Activated CD4-positive, alpha-beta T cell treated with anti-CD3 and anti-CD28 coated beads for 36 hours (primary cell): ENCODE measurements at regions not wholly inside any gene's neighbourhood (a gene's known extent, or its start where the extent isn't known, plus 50 kb on each side); places are given as distances from the start of the nearest gene placed in this dataset.

Experiments used
- ATAC-seq: fragments of 200-7000 bp; cut with Tn5 transposase; one replicate; pipeline ENCODE4 v1.10.0; 2021; ENCODE audit warnings: mild to moderate bottlenecking, moderate library complexity
- CTCF ChIA-PET: fragments of 350-600 bp; sonication (Branson Sonifier 250); formaldehyde crosslinking; loops from one replicate; lab custom pipeline; 2021; ENCODE audit warnings: antibody characterized with exemption; lab: Charles Lee
- POLR2A ChIA-PET: fragments of 350-600 bp; sonication (Branson Sonifier 250); formaldehyde crosslinking; loops from one replicate; lab custom pipeline; 2021; ENCODE audit warnings: antibody characterized with exemption, inconsistent platforms; lab: Charles Lee
- DNase-seq: peaks from one replicate; pipeline ENCODE4 v3.0.0-alpha.2; 2020
- H3K27ac Mint-ChIP-seq: one replicate; pipeline ENCODE4 v1.8.0; 2021; ENCODE audit warnings: mixed read lengths
- H3K27me3 Mint-ChIP-seq: one replicate; pipeline ENCODE4 v1.8.0; 2021; ENCODE audit warnings: mixed read lengths
- H3K36me3 Mint-ChIP-seq: one replicate; pipeline ENCODE4 v1.8.0; 2021; ENCODE audit warnings: low read depth, mixed read lengths
- H3K4me1 Mint-ChIP-seq: one replicate; pipeline ENCODE4 v1.8.0; 2021; ENCODE audit warnings: mixed read lengths
- H3K4me3 Mint-ChIP-seq: one replicate; pipeline ENCODE4 v1.8.0; 2021; ENCODE audit warnings: mild to moderate bottlenecking, moderate library complexity, mixed read lengths
- H3K9me3 Mint-ChIP-seq: one replicate; pipeline ENCODE4 v1.8.0; 2021; ENCODE audit warnings: low read depth, mixed read lengths
- intact Hi-C, 2 experiments: fragments of 100-400 bp; cut with DNase I in 1 of 2; cut with micrococcal nuclease in 1 of 2; formaldehyde crosslinking; loops; one replicate each; pipeline versions ENCODE4 v1.14.2 to v1.15.1; 2022 to 2024; cut with DNase I, micrococcal nuclease

DNA sequence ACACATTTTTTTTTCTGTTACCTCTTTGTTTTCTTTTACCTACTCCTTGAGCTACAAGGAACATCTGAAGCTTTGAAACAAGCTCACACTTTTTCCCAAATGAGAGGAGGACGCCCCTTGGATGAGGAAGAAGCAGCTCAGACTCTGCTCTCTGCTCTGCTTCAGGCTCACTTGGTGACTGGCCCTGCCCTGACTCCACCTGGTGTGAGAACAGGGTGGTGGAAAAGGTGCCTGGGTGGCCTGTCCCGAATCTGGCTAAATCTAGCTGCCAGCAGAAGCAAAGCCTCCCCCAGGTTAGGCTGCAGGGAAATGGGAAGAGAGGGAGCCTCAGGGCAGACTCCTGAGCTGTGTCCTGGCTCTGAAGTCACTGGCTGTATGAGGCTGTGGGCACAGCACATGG lies 68.0 kb upstream of the CEACAM8 start:
- POLR2A ChIA-PET: no interaction called here
- Mint-ChIP-seq H3K36me3 (no peaks in the 10 kb centered on the region), H3K9me3 (peaks cover 4% of the 10 kb centered on the region), H3K4me1 (no peaks in the 10 kb centered on the region), H3K27ac (no peak overlapping the region), H3K27me3 (peaks cover 25% of the 10 kb centered on the region), H3K4me3 (no peak overlapping the region)
- no peak for DNase-seq
- intact Hi-C loops: no loop called here
- CTCF ChIA-PET: no interaction called here
- no peak for ATAC-seq

DNA sequence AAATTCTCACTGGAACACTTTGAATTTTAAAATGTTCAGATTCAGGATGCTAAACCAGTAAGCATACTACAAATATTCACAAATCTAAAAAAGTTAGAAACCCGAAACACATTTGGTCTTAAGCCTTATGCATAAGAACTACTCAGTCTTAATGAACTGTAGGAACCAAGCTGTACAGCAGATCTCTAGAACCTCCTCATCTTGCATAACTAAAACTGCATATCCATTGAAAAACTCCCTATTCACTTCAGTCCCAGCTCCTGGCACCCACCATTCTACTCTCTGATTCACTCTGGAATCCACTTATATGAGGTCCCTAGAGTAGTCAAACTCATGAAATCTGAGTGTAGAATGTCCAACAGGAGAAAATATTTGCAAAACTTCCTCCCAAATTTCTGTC lies 65.6 kb upstream of the CEACAM8 start:
- DNase-seq: no peak
- H3K4me3 Mint-ChIP-seq: no peak overlapping the region
- H3K4me1 Mint-ChIP-seq: no peaks in the 10 kb centered on the region
- intact Hi-C loops: no loop called here
- POLR2A ChIA-PET: no interaction called here
- no peak for ATAC-seq
- CTCF ChIA-PET: interaction anchor here (1.4 kb wide), 1 partner anchor 25 kb away, joined by 4 read pairs; no protein-coding TSS in a partner anchor
- H3K36me3 Mint-ChIP-seq: no peaks in the 10 kb centered on the region
- H3K27ac Mint-ChIP-seq: no peak overlapping the region
- peaks cover 4% of the 10 kb centered on the region for H3K9me3 Mint-ChIP-seq
- H3K27me3 Mint-ChIP-seq: peaks cover 14% of the 10 kb centered on the region

DNA sequence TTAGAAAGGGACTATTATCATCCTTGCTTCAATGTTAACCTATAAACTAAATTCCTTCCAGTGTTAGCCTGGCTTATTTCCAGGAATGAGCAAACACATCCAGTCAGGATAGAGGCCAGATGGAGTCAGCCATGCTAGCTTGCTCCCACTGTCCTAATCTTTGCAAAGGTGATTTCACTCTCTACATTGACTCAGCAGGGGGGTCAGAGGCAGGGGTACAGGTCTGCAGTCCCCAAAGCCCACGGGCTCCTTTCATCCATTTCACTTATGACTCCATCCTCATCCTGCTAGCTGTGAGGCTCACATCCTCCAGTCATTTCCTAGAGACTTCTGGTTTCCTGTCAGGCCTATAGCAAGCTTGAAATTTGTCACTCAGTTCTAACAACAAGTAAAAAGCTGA lies 63.4 kb upstream of the CEACAM8 start:
- H3K4me3 Mint-ChIP-seq: no peak overlapping the region
- H3K4me1 Mint-ChIP-seq: no peaks in the 10 kb centered on the region
- H3K9me3 Mint-ChIP-seq: peaks cover 4% of the 10 kb centered on the region
- ChIA-PET POLR2A (no interaction called here), CTCF (no interaction called here)
- peaks cover 11% of the 10 kb centered on the region for H3K27me3 Mint-ChIP-seq
- intact Hi-C loops: no loop called here
- ATAC-seq: peak; percentile 49
- H3K36me3 Mint-ChIP-seq: no peaks in the 10 kb centered on the region
- no peak overlapping the region for H3K27ac Mint-ChIP-seq
- no peak for DNase-seq

DNA sequence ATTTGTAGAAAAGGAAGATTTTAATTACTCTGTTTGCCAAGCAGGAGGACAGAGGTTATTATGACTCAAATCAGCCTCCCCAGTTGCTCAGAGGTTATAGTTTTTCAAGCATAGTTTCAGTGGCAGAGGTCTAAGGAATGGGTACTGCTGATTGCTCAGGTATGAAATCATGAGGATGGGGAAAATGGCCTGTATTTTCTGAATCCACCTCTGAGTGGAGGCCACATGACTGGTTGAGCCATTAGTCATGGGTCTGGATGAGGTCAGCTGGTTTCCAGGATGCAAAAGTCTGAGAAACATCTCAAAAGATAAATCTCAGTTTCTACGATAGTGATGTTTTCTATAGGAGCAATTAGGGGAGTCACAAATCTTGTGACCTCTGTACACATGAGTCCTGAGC lies 62.8 kb upstream of the CEACAM8 start:
- intact Hi-C loops: no loop called here
- ChIA-PET POLR2A (no interaction called here), CTCF (no interaction called here)
- Mint-ChIP-seq H3K4me3 (no peak overlapping the region), H3K27ac (no peak overlapping the region), H3K9me3 (peaks cover 4% of the 10 kb centered on the region), H3K4me1 (no peaks in the 10 kb centered on the region), H3K27me3 (peaks cover 12% of the 10 kb centered on the region), H3K36me3 (no peaks in the 10 kb centered on the region)
- ATAC-seq: peak; percentile 51
- DNase-seq: no peak

DNA sequence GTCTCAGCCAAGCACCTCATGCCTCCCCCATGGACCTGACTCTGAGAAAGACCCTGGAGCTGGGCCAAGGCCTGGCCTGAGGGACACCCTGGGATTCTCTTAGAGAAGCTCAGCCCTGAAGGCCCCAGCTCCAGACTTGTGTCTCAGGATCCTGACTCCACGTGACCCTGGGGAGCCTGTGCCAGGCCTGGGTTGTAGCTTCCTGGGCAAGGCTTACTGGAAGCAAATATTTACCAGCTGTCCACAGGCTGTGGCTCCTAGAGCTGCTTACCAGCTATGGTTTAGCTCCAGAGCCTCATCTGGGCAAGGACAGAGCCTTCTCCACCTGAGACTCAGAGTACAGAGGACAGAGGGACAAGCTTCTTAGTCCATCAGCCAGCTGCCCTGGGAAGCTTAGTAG lies 61.0 kb upstream of the CEACAM8 start:
- H3K27me3 Mint-ChIP-seq: peaks cover 21% of the 10 kb centered on the region
- intact Hi-C loops: no loop called here
- H3K9me3 Mint-ChIP-seq: peaks cover 4% of the 10 kb centered on the region
- DNase-seq: no peak
- no peak overlapping the region for H3K27ac Mint-ChIP-seq
- H3K4me3 Mint-ChIP-seq: no peak overlapping the region
- H3K36me3 Mint-ChIP-seq: no peaks in the 10 kb centered on the region
- ChIA-PET POLR2A (no interaction called here), CTCF (interaction anchor here (0.7 kb wide), 1 partner anchor 33 kb away, joined by 3 read pairs; no protein-coding TSS in a partner anchor)
- no peak for ATAC-seq
- no peaks in the 10 kb centered on the region for H3K4me1 Mint-ChIP-seq

DNA sequence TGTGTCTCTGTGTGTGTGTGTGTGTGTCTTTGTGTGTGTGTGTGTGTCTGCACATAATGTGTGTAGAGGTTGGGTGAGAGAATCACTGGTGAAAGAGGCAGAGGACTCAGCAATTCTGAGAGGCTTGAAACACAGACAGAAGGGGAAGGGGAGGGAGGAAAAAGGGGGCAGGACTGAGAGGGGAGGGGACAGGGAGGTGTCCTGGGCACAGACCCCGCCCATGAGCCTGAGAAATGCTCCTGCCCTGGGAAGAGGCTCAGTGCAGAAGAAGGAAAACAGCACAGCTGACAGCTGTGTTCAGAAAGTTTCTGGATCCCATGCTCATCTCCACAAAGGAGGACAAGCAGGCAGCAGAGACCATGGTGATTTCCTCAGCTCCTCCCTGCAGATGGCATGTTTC lies 59.1 kb upstream of the CEACAM8 start:
- intact Hi-C loops: no loop called here
- H3K27me3 Mint-ChIP-seq: peaks cover 23% of the 10 kb centered on the region
- peaks cover under 1% of the 10 kb centered on the region for H3K9me3 Mint-ChIP-seq
- ChIA-PET POLR2A (no interaction called here), CTCF (no interaction called here)
- DNase-seq (no peak), ATAC-seq (no peak)
- H3K4me1 Mint-ChIP-seq: no peaks in the 10 kb centered on the region
- no peak overlapping the region for H3K27ac Mint-ChIP-seq
- H3K4me3 Mint-ChIP-seq: no peak overlapping the region
- no peaks in the 10 kb centered on the region for H3K36me3 Mint-ChIP-seq

DNA sequence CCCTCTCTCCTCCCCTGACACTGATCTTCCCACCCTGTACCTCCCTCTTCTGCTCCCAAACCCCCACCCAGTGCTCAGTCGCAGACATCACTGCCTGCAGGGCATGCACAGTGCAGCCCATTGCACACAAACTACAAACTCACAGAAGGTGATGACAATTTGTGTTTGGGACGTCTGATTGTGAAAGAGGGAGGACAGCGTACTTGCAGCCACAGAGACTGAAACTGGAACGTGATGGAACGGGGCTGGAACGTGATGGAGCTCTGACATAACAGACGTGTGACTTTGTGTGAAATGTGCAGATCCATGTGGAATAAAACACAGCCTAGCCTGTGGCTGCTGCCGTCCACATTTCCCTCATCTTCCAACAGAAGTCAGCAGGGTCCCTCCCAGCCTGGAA lies 57.3 kb upstream of the CEACAM8 start:
- ChIA-PET CTCF (interaction anchor here (0.6 kb wide), 1 partner anchor 17 kb away, joined by 3 read pairs; no protein-coding TSS in a partner anchor), POLR2A (no interaction called here)
- H3K27ac Mint-ChIP-seq: no peak overlapping the region
- no peaks in the 10 kb centered on the region for H3K4me1 Mint-ChIP-seq
- ATAC-seq: no peak
- no peaks in the 10 kb centered on the region for H3K36me3 Mint-ChIP-seq
- intact Hi-C loops: no loop called here
- DNase-seq: no peak
- peaks cover 25% of the 10 kb centered on the region for H3K27me3 Mint-ChIP-seq
- H3K4me3 Mint-ChIP-seq: no peak overlapping the region
- H3K9me3 Mint-ChIP-seq: no peaks in the 10 kb centered on the region
